Heart left ventricle (tissue), 13 donors: ENCODE measurements at regions not wholly inside any gene's neighbourhood (a gene's known extent, or its start where the extent isn't known, plus 50 kb on each side); places are given as distances from the start of the nearest gene placed in this dataset.

Experiments used
- POLR2A ChIP-seq, 2 donors: fragments of 450-650 bp; IDR thresholded peaks; one replicate each; pipeline ENCODE4 v1.6.1; 2017; ENCODE audit warnings: antibody characterized with exemption in 2 of 2, mild to moderate bottlenecking in 2 of 2, moderate library complexity in 2 of 2
- TF ChIP-seq, protein P1 (sequence below), 12 donors: fragments of 200-600 bp; sonication (generic) in 4 of 12; IDR thresholded peaks; one replicate each; pipeline versions ENCODE4 v1.5.0 to v1.8.0; 2018 to 2022; ENCODE audit warnings: antibody characterized with exemption in 12 of 12, mild to moderate bottlenecking in 5 of 12
- donor health status: ischemic (EF 13 %, LVEDD 7.1; RV severe dilation, severe dysfunction).
- donor health status: DM: no; HTN: yes; CAD: no.
- donor health status: DM: no; HTN: no; CAD: no.
- donor health status: ischemic (EF 25% LVEDD 6.9; RV normal size, moderate dysfunction).
- donor health status: ischemic (EF 25% LVEDD 5.7; RV mildly dilated, moderate dysfunction).
- donor health status: ischemic (EF 35%, LVEDD 5.7; RV mildly dilated, moderate dysfunction).
- donor health status: nonischemic (EF 11% LVEDD 7.7; RV severe dilation, severe dysfunction).
- donor health status: DM: yes; HTN: yes; CAD: no.
- donor health status: PGD.
- donor health status: ischemic (EF 29% LVEDD 5.4; RV normal size, mild dysfunction).
- donor health status: nonischemic (EF 23%, LVEDD 6.1; RV moderate dilation, normal function).

DNA sequence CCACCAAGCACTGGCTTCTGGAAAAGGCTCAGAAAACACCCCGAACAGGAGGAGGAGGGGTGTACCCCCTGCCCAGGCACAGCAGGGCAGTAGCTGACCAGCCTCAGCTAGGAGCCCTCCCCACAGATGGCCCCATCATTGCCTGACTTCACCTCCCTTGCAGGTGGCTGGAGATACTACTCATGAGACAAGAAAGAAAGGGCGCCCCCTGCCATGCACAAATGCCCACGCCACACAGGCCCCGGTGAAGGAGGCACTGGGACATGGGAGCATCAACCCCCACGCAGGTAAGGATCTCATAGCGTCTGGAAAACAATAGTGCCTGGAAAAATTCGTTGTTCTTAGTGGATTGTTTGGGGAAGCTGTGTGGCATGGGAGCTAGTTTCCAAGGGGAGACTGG is 240.6 kb downstream of the TFCP2L1 start:
- TF ChIP-seq, protein P1, sequence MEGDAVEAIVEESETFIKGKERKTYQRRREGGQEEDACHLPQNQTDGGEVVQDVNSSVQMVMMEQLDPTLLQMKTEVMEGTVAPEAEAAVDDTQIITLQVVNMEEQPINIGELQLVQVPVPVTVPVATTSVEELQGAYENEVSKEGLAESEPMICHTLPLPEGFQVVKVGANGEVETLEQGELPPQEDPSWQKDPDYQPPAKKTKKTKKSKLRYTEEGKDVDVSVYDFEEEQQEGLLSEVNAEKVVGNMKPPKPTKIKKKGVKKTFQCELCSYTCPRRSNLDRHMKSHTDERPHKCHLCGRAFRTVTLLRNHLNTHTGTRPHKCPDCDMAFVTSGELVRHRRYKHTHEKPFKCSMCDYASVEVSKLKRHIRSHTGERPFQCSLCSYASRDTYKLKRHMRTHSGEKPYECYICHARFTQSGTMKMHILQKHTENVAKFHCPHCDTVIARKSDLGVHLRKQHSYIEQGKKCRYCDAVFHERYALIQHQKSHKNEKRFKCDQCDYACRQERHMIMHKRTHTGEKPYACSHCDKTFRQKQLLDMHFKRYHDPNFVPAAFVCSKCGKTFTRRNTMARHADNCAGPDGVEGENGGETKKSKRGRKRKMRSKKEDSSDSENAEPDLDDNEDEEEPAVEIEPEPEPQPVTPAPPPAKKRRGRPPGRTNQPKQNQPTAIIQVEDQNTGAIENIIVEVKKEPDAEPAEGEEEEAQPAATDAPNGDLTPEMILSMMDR (IDR thresholded peaks at IDR 0.05), result no peak
- no peak for TF ChIP-seq POLR2A (IDR thresholded peaks at IDR 0.05)
